Keratinocyte (primary cell): ENCODE measurements at regions not wholly inside any gene's neighbourhood (a gene's known extent, or its start where the extent isn't known, plus 50 kb on each side); places are given as distances from the start of the nearest gene placed in this dataset.

ENCODE experiments used
- CTCF ChIP-seq, 3 experiments: IDR thresholded peaks in 1 of 3; conservative IDR thresholded peaks in 1 of 3; optimal IDR thresholded peaks in 1 of 3; 2 replicates in 2 of 3; 3 replicates in 1 of 3; pipeline versions ENCODE3 to v1.5.1; 2011; ENCODE audit warnings: low read length in 3 of 3, mild to moderate bottlenecking in 3 of 3, moderate library complexity in 2 of 3, control low read depth in 1 of 3, inconsistent platforms in 1 of 3; ENCODE audit not compliant: insufficient read depth in 2 of 3; ENCODE audit errors: extremely low read depth in 1 of 3
- EZH2 ChIP-seq: IDR thresholded peaks from one replicate; pipeline ENCODE4 v1.6.1; 2012; ENCODE audit warnings: inconsistent platforms, mild to moderate bottlenecking, low read length, moderate library complexity

- TF ChIP-seq CTCF (optimal IDR thresholded peaks at IDR 0.05 in 1 of 3, IDR thresholded peaks at IDR 0.05 in 1 of 3, conservative IDR thresholded peaks at IDR 0.05 in 1 of 3; ENCODE audit: extremely low read depth in 1 of 3, insufficient read depth in 2 of 3, low read length in 3 of 3) (no peak), EZH2 (no peak)
These were observed 643.2 kb upstream of the PIK3C3 start for GRCh38 chr18:41311571-41312547.
